Transverse colon (tissue), 3 donors: ENCODE measurements at regions not wholly inside any gene's neighbourhood (a gene's known extent, or its start where the extent isn't known, plus 50 kb on each side); places are given as distances from the start of the nearest gene placed in this dataset.

ENCODE experiments used
- EP300 ChIP-seq: sonication (generic); formaldehyde crosslinking; IDR thresholded peaks from one replicate; pipeline ENCODE4 v1.6.1; 2017; ENCODE audit warnings: antibody characterized with exemption, low read depth
- POLR2A ChIP-seq: fragments of 450-650 bp; IDR thresholded peaks from one replicate; pipeline ENCODE4 v1.6.1; 2016; ENCODE audit warnings: antibody characterized with exemption, mild to moderate bottlenecking, moderate library complexity
- POLR2AphosphoS5 ChIP-seq, 3 donors: sonication (generic); formaldehyde crosslinking; IDR thresholded peaks; one replicate each; pipeline ENCODE4 v1.6.1; 2016; ENCODE audit warnings: antibody characterized with exemption in 3 of 3

- no peak for TF ChIP-seq POLR2AphosphoS5 (IDR thresholded peaks at IDR 0.05)
- no peak for TF ChIP-seq POLR2A
- TF ChIP-seq EP300 = no peak
These were observed 171.0 kb downstream of the GPX5 start for GRCh38 chr6:28696682-28697081.
